HCT116 (cell line): ENCODE measurements at regions not wholly inside any gene's neighbourhood (a gene's known extent, or its start where the extent isn't known, plus 50 kb on each side); places are given as distances from the start of the nearest gene placed in this dataset.

Experiments
- EZH2 ChIP-seq: fragments of 200-600 bp; sonication (generic); IDR thresholded peaks from 2 replicates; pipeline ENCODE4 v1.6.1; 2017; ENCODE audit warnings: antibody characterized with exemption, mixed run types
- POLR2AphosphoS5 ChIP-seq: IDR thresholded peaks from 2 replicates; pipeline ENCODE4 v1.6.1; 2011; ENCODE audit warnings: mild to moderate bottlenecking, low read depth, low read length, moderate library complexity

- TF ChIP-seq EZH2 (no peak), POLR2AphosphoS5 (no peak)
These were observed 602.2 kb downstream of the CENPC start for GRCh38 chr4:66943112-66943511.
